Adrenal gland (tissue), 5 donors: ENCODE measurements at regions not wholly inside any gene's neighbourhood (a gene's known extent, or its start where the extent isn't known, plus 50 kb on each side); places are given as distances from the start of the nearest gene placed in this dataset.

Experiments
- CTCF ChIP-seq, 6 experiments: fragments of 450-650 bp in 4 of 6; fragments of 200-600 bp in 2 of 6; sonication (generic) in 1 of 6; IDR thresholded peaks; 1 replicate in 5 of 6; 2 replicates in 1 of 6; pipeline versions ENCODE4 v1.5.1 to v1.8.0; 2016 to 2021; ENCODE audit warnings: antibody characterized with exemption in 6 of 6, mild to moderate bottlenecking in 2 of 6, moderate library complexity in 1 of 6
- POLR2A ChIP-seq, 2 donors: fragments of 450-650 bp; IDR thresholded peaks; one replicate each; pipeline ENCODE4 v1.6.1; 2017; ENCODE audit warnings: antibody characterized with exemption in 2 of 2, mild to moderate bottlenecking in 2 of 2, moderate library complexity in 1 of 2
- donor health status: DM: no; HTN: no; CAD: no.

- TF ChIP-seq CTCF (IDR thresholded peaks at IDR 0.05) = no peak
- no peak for TF ChIP-seq POLR2A (IDR thresholded peaks at IDR 0.05)
These were observed 552.4 kb upstream of the KCND2 start for GRCh38 chr7:119720541-119720940.
